IMR-90 (cell line): ENCODE measurements at regions not wholly inside any gene's neighbourhood (a gene's known extent, or its start where the extent isn't known, plus 50 kb on each side); places are given as distances from the start of the nearest gene placed in this dataset.

Experiments
- CEBPB ChIP-seq: IDR thresholded peaks from 2 replicates; pipeline ENCODE4 v1.6.1; 2012; ENCODE audit warnings: low read depth, low read length, improper control_type of control experiment
- CTCF ChIP-seq: conservative IDR thresholded peaks from 2 replicates; pipeline ENCODE4 v1.5.1; 2012; ENCODE audit warnings: mild to moderate bottlenecking, low read depth, low read length, improper control_type of control experiment
- POLR2A ChIP-seq: IDR thresholded peaks from 2 replicates; pipeline ENCODE4 v1.6.1; 2012; ENCODE audit warnings: mild to moderate bottlenecking, low read depth, low read length
- RAD21 ChIP-seq: IDR thresholded peaks from 2 replicates; pipeline ENCODE4 v1.6.1; 2012; ENCODE audit warnings: low read length, improper control_type of control experiment
- RCOR1 ChIP-seq: IDR thresholded peaks from 2 replicates; pipeline ENCODE4 v1.6.1; 2012; ENCODE audit warnings: mild to moderate bottlenecking, low read length, improper control_type of control experiment; ENCODE audit not compliant: insufficient replicate concordance
- RFX5 ChIP-seq: IDR thresholded peaks from 2 replicates; pipeline ENCODE4 v1.8.0; 2012; ENCODE audit warnings: low read depth, mild to moderate bottlenecking, low read length, moderate library complexity
- SMC3 ChIP-seq: fragments of 150-350 bp; IDR thresholded peaks from 2 replicates; pipeline ENCODE4 v1.6.1; 2016; ENCODE audit warnings: low read depth, mild to moderate bottlenecking, antibody characterized with exemption, low read length, moderate library complexity
- USF2 ChIP-seq: fragments of 150-350 bp; IDR thresholded peaks from 2 replicates; pipeline ENCODE4 v1.6.1; 2017; ENCODE audit warnings: mild to moderate bottlenecking, antibody characterized with exemption, low read length, low read depth

GRCh38 chr6:115575285-115575684 lies 485.4 kb downstream of the FRK start:
- TF ChIP-seq CTCF = no peak
- TF ChIP-seq RFX5 = no peak
- no peak for TF ChIP-seq USF2
- TF ChIP-seq RAD21 = no peak
- TF ChIP-seq POLR2A = no peak
- no peak for TF ChIP-seq CEBPB
- no peak for TF ChIP-seq RCOR1
- TF ChIP-seq SMC3 = no peak
